IMR-90 (cell line): ENCODE measurements at regions not wholly inside any gene's neighbourhood (a gene's known extent, or its start where the extent isn't known, plus 50 kb on each side); places are given as distances from the start of the nearest gene placed in this dataset.

Experiments used
- ATAC-seq: fragments of 200-7000 bp; cut with Tn5 transposase; 2 replicates; pipeline ENCODE4 v1.9.1; 2020; ENCODE audit warnings: low read depth, mild to moderate bottlenecking, moderate library complexity
- BruUV-seq: library from RNA; stranded (reverse); fragments of 400-500 nt; replicated peaks from 2 replicates; lab custom pipeline; 2021; lab: Mats Ljungman, UMichigan
- CTCF ChIA-PET: fragments of 300-600 bp; formaldehyde crosslinking; extraction: SDS; loops from one replicate; lab custom pipeline; 2021; ENCODE audit warnings: antibody characterized with exemption; lab: Yijun Ruan, JAX
- POLR2A ChIA-PET: fragments of 300-600 bp; sonication (Branson Sonifier 250); formaldehyde crosslinking; loops from one replicate; lab custom pipeline; 2022; ENCODE audit warnings: antibody characterized with exemption; ENCODE audit not compliant: unreplicated experiment; lab: Charles Lee
- DNase-seq: peaks from one replicate; pipeline ENCODE4 v3.0.0; 2013
- H2AFZ ChIP-seq: replicated peaks from 2 replicates; pipeline ENCODE3; 2013; ENCODE audit warnings: low read length, mild to moderate bottlenecking; ENCODE audit not compliant: poor library complexity
- H2AK5ac ChIP-seq: 2 replicates; pipeline ENCODE4 v1.6.1; 2013; ENCODE audit warnings: low read depth, low read length, inconsistent platforms
- H2AK9ac ChIP-seq: replicated peaks from 2 replicates; pipeline ENCODE3; 2013; ENCODE audit warnings: mild to moderate bottlenecking, low read depth, low read length, moderate library complexity; ENCODE audit not compliant: poor library complexity
- H2BK120ac ChIP-seq: 2 replicates; pipeline ENCODE4 v1.6.1; 2013; ENCODE audit warnings: low read depth, low read length, inconsistent platforms
- H2BK15ac ChIP-seq: 3 replicates; pipeline ENCODE4 v1.6.1; 2013; ENCODE audit warnings: low read depth, low read length, inconsistent platforms
- H2BK20ac ChIP-seq: 2 replicates; pipeline ENCODE4 v1.6.1; 2013; ENCODE audit warnings: low read depth, mild to moderate bottlenecking, inconsistent platforms, low read length, moderate library complexity
- H2BK5ac ChIP-seq: 2 replicates; pipeline ENCODE4 v1.6.1; 2013; ENCODE audit warnings: mild to moderate bottlenecking, low read depth, low read length, inconsistent platforms; ENCODE audit not compliant: poor library complexity, severe bottlenecking
- H3K14ac ChIP-seq: replicated peaks from 2 replicates; pipeline ENCODE4 v1.6.1; 2013; ENCODE audit warnings: low read depth, low read length, inconsistent platforms
- H3K18ac ChIP-seq: 2 replicates; pipeline ENCODE4 v1.6.1; 2013; ENCODE audit warnings: low read depth, low read length, control low read depth
- H3K23ac ChIP-seq: 2 replicates; pipeline ENCODE4 v1.6.1; 2013; ENCODE audit warnings: low read depth, low read length, inconsistent platforms
- H3K27ac ChIP-seq: 2 replicates; pipeline ENCODE4 v1.5.1; 2013; ENCODE audit warnings: mild to moderate bottlenecking, control low read depth, low read length; ENCODE audit not compliant: insufficient read depth
- H3K27me3 ChIP-seq: 2 replicates; pipeline ENCODE4 v1.6.1; 2013; ENCODE audit warnings: low read length; ENCODE audit not compliant: control insufficient read depth, insufficient read depth
- H3K36me3 ChIP-seq: 2 replicates; pipeline ENCODE4 v1.6.1; 2013; ENCODE audit warnings: low read length, mixed read lengths; ENCODE audit not compliant: control insufficient read depth, insufficient read depth
- H3K4ac ChIP-seq: 2 replicates; pipeline ENCODE4 v1.6.1; 2013; ENCODE audit warnings: low read depth, low read length, inconsistent platforms
- H3K4me1 ChIP-seq: 2 replicates; pipeline ENCODE4 v1.6.1; 2013; ENCODE audit warnings: low read length, mixed read lengths; ENCODE audit not compliant: control insufficient read depth, insufficient read depth
- H3K4me2 ChIP-seq: 2 replicates; pipeline ENCODE4 v1.6.1; 2013; ENCODE audit warnings: low read depth, mild to moderate bottlenecking, control low read depth, low read length, moderate library complexity
- H3K4me3 ChIP-seq: 2 replicates; pipeline ENCODE4 v1.5.1; 2013; ENCODE audit warnings: low read depth, mild to moderate bottlenecking, control low read depth, low read length, moderate library complexity; ENCODE audit not compliant: insufficient read depth
- H3K56ac ChIP-seq: 2 replicates; pipeline ENCODE4 v1.6.1; 2013; ENCODE audit warnings: low read length, inconsistent platforms; ENCODE audit not compliant: insufficient read depth; ENCODE audit errors: extremely low read depth
- H3K79me1 ChIP-seq, 2 experiments: 2 replicates each; pipeline ENCODE4 v1.6.1; 2013; ENCODE audit warnings: low read length in 2 of 2, inconsistent platforms in 1 of 2, low read depth in 1 of 2
- H3K9ac ChIP-seq: 2 replicates; pipeline ENCODE4 v1.6.1; 2013; ENCODE audit warnings: low read depth, low read length, control low read depth
- H3K9me1 ChIP-seq: 2 replicates; pipeline ENCODE4 v1.6.1; 2013; ENCODE audit warnings: low read length, inconsistent platforms; ENCODE audit not compliant: insufficient read depth
- H3K9me3 ChIP-seq: 2 replicates; pipeline ENCODE4 v1.6.1; 2013; ENCODE audit warnings: low read length; ENCODE audit not compliant: control insufficient read depth, insufficient read depth
- H4K20me1 ChIP-seq: 2 replicates; pipeline ENCODE4 v1.6.1; 2013; ENCODE audit warnings: low read length, inconsistent platforms; ENCODE audit not compliant: insufficient read depth
- H4K5ac ChIP-seq: 2 replicates; pipeline ENCODE4 v1.6.1; 2013; ENCODE audit warnings: mild to moderate bottlenecking, low read depth, low read length, control low read depth
- H4K8ac ChIP-seq, 2 experiments: 2 replicates each; pipeline ENCODE4 v1.6.1; 2013; ENCODE audit warnings: low read depth in 2 of 2, low read length in 2 of 2, control low read depth in 1 of 2, inconsistent platforms in 1 of 2
- H4K91ac ChIP-seq: 2 replicates; pipeline ENCODE4 v1.6.1; 2013; ENCODE audit warnings: low read depth, low read length, inconsistent platforms; ENCODE audit not compliant: insufficient read depth
- BHLHE40 ChIP-seq: fragments of 150-350 bp; IDR thresholded peaks from 2 replicates; pipeline ENCODE4 v1.6.1; 2016; ENCODE audit warnings: mild to moderate bottlenecking, low read depth, low read length
- CEBPB ChIP-seq: IDR thresholded peaks from 2 replicates; pipeline ENCODE4 v1.6.1; 2012; ENCODE audit warnings: low read depth, low read length, improper control_type of control experiment
- CHD1 ChIP-seq: IDR thresholded peaks from 2 replicates; pipeline ENCODE4 v1.6.1; 2012; ENCODE audit warnings: low read depth, low read length, improper control_type of control experiment
- FOS ChIP-seq: fragments of 150-350 bp; IDR thresholded peaks from 2 replicates; pipeline ENCODE4 v1.6.1; 2016; ENCODE audit warnings: low read depth, low read length
- MAFK ChIP-seq: IDR thresholded peaks from 2 replicates; pipeline ENCODE4 v1.6.1; 2012; ENCODE audit warnings: low read depth, low read length, improper control_type of control experiment
- MAZ ChIP-seq: IDR thresholded peaks from 2 replicates; pipeline ENCODE4 v1.6.1; 2012; ENCODE audit warnings: low read depth, mild to moderate bottlenecking, low read length, improper control_type of control experiment, moderate library complexity, borderline replicate concordance
- MXI1 ChIP-seq: IDR thresholded peaks from 2 replicates; pipeline ENCODE4 v1.6.1; 2012; ENCODE audit warnings: low read depth, mild to moderate bottlenecking, low read length, moderate library complexity, borderline replicate concordance
- NFE2L2 ChIP-seq: fragments of 150-350 bp; IDR thresholded peaks from 2 replicates; pipeline ENCODE4 v1.6.1; 2016; ENCODE audit warnings: low read depth, mild to moderate bottlenecking, low read length
- POLR2A ChIP-seq: IDR thresholded peaks from 2 replicates; pipeline ENCODE4 v1.6.1; 2012; ENCODE audit warnings: mild to moderate bottlenecking, low read depth, low read length
- RAD21 ChIP-seq: IDR thresholded peaks from 2 replicates; pipeline ENCODE4 v1.6.1; 2012; ENCODE audit warnings: low read length, improper control_type of control experiment
- RCOR1 ChIP-seq: IDR thresholded peaks from 2 replicates; pipeline ENCODE4 v1.6.1; 2012; ENCODE audit warnings: mild to moderate bottlenecking, low read length, improper control_type of control experiment; ENCODE audit not compliant: insufficient replicate concordance
- RFX5 ChIP-seq: IDR thresholded peaks from 2 replicates; pipeline ENCODE4 v1.8.0; 2012; ENCODE audit warnings: low read depth, mild to moderate bottlenecking, low read length, moderate library complexity
- SMC3 ChIP-seq: fragments of 150-350 bp; IDR thresholded peaks from 2 replicates; pipeline ENCODE4 v1.6.1; 2016; ENCODE audit warnings: low read depth, mild to moderate bottlenecking, antibody characterized with exemption, low read length, moderate library complexity
- USF2 ChIP-seq: fragments of 150-350 bp; IDR thresholded peaks from 2 replicates; pipeline ENCODE4 v1.6.1; 2017; ENCODE audit warnings: mild to moderate bottlenecking, antibody characterized with exemption, low read length, low read depth
- WGBS, 2 experiments: methylation state at CpG; one replicate each; pipeline versions ENCODE4 v1.1.5 to v1.1.7; 2013; ENCODE audit warnings: missing lambda C conversion rate in 2 of 2; ENCODE audit not compliant: insufficient read length in 1 of 2; ENCODE audit errors: extremely low coverage in 2 of 2; 5-methylcytosine and 5-hydroxymethylcytosine counted together
- dilution Hi-C: fragments of 300-500 bp; cut with HindIII; formaldehyde crosslinking; loops from one replicate; pipeline ENCODE4 v1.14.3; 2018; ENCODE audit warnings: low sequenced_read_pairs; ENCODE audit not compliant: unreplicated experiment
- in situ Hi-C: fragments of 300-500 bp; cut with MboI; formaldehyde crosslinking; loops from 3 replicates; pipeline ENCODE4 v1.14.3; 2019; ENCODE audit warnings: low sequenced_read_pairs, inconsistent platforms, mixed read lengths
- intact Hi-C: fragments of 100-400 bp; cut with micrococcal nuclease; formaldehyde crosslinking; loops from 2 replicates; pipeline ENCODE4 v1.10.0; 2022
- TF ChIP-seq, protein P1 (sequence below): conservative IDR thresholded peaks from 2 replicates; pipeline ENCODE4 v1.5.1; 2012; ENCODE audit warnings: mild to moderate bottlenecking, low read depth, low read length, improper control_type of control experiment
- TF ChIP-seq, protein P2 (sequence below): fragments of 150-350 bp; IDR thresholded peaks from 2 replicates; pipeline ENCODE4 v1.6.1; 2016; ENCODE audit warnings: low read depth, mild to moderate bottlenecking, low read length, moderate library complexity, borderline replicate concordance

GRCh38 chr16:35449663-35450062, 1990.3 kb downstream of the TP53TG3F start:
- Histone ChIP-seq H2BK120ac (no peak overlapping the region), H2AK9ac (no peak overlapping the region), H4K20me1 (no peaks in the 10 kb centered on the region), H2AFZ (no peak overlapping the region), H3K14ac (no peak overlapping the region), H2BK5ac (no peak overlapping the region), H2AK5ac (no peak overlapping the region), H2BK20ac (no peak overlapping the region), H3K27ac (no peak overlapping the region), H3K27me3 (no peaks in the 10 kb centered on the region), H3K79me1 (no peaks in the 10 kb centered on the region), H3K9me3 (peaks cover 32% of the 10 kb centered on the region), H4K5ac (no peak overlapping the region), H3K4me3 (no peak overlapping the region), H3K9me1 (no peaks in the 10 kb centered on the region), H4K8ac (no peak overlapping the region), H3K4me1 (no peaks in the 10 kb centered on the region), H3K9ac (no peak overlapping the region), H3K4me2 (no peak overlapping the region), H3K56ac (no peak overlapping the region), H4K91ac (no peak overlapping the region), H3K36me3 (no peaks in the 10 kb centered on the region), H3K4ac (no peak overlapping the region), H2BK15ac (no peak overlapping the region), H3K23ac (no peak overlapping the region), H3K18ac (no peak overlapping the region)
- no CpG with 5 or more reads among the region's 2 CpGs for WGBS, 2 experiments
- BruUV-seq = no TSS peak
- intact Hi-C loops = no loop called here
- DNase-seq (no peak), ATAC-seq (no peak)
- in situ Hi-C loops = loop anchor here (10.0 kb wide), 1 partner anchor 175 kb away; no protein-coding TSS in a partner anchor
- dilution Hi-C loops = no loop called here
- no peak for TF ChIP-seq NFE2L2
- TF ChIP-seq, protein P1, sequence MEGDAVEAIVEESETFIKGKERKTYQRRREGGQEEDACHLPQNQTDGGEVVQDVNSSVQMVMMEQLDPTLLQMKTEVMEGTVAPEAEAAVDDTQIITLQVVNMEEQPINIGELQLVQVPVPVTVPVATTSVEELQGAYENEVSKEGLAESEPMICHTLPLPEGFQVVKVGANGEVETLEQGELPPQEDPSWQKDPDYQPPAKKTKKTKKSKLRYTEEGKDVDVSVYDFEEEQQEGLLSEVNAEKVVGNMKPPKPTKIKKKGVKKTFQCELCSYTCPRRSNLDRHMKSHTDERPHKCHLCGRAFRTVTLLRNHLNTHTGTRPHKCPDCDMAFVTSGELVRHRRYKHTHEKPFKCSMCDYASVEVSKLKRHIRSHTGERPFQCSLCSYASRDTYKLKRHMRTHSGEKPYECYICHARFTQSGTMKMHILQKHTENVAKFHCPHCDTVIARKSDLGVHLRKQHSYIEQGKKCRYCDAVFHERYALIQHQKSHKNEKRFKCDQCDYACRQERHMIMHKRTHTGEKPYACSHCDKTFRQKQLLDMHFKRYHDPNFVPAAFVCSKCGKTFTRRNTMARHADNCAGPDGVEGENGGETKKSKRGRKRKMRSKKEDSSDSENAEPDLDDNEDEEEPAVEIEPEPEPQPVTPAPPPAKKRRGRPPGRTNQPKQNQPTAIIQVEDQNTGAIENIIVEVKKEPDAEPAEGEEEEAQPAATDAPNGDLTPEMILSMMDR = no peak
- TF ChIP-seq CHD1 = no peak
- TF ChIP-seq CEBPB = no peak
- no peak for TF ChIP-seq BHLHE40
- no peak for TF ChIP-seq RFX5
- TF ChIP-seq FOS = no peak
- TF ChIP-seq SMC3 = no peak
- TF ChIP-seq MAZ = no peak
- TF ChIP-seq RCOR1 = no peak
- TF ChIP-seq MXI1 = no peak
- TF ChIP-seq MAFK = no peak
- TF ChIP-seq POLR2A = no peak
- TF ChIP-seq RAD21 = no peak
- no peak for TF ChIP-seq USF2
- TF ChIP-seq, protein P2, sequence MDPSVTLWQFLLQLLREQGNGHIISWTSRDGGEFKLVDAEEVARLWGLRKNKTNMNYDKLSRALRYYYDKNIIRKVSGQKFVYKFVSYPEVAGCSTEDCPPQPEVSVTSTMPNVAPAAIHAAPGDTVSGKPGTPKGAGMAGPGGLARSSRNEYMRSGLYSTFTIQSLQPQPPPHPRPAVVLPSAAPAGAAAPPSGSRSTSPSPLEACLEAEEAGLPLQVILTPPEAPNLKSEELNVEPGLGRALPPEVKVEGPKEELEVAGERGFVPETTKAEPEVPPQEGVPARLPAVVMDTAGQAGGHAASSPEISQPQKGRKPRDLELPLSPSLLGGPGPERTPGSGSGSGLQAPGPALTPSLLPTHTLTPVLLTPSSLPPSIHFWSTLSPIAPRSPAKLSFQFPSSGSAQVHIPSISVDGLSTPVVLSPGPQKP = no peak
- POLR2A ChIA-PET = no interaction called here
- CTCF ChIA-PET = no interaction called here
